Astrocyte (in vitro differentiated cells and primary cell): ENCODE measurements at regions not wholly inside any gene's neighbourhood (a gene's known extent, or its start where the extent isn't known, plus 50 kb on each side); places are given as distances from the start of the nearest gene placed in this dataset.

ENCODE experiments used
- DNase-seq: peaks from one replicate; pipeline ENCODE4 v3.0.0-alpha.2; 2010; ENCODE audit warnings: low read depth
- FAIRE-seq: peaks from 2 replicates; lab custom pipeline; 2011; peaks lifted over from hg19 to GRCh38; lab: Jason Lieb, UNC
- H2AFZ ChIP-seq: 2 replicates; pipeline ENCODE4 v1.6.0; 2012; ENCODE audit warnings: low read depth, low read length, inconsistent platforms
- H3K27ac ChIP-seq: 2 replicates; pipeline ENCODE4 v1.5.1; 2011; ENCODE audit warnings: low read depth, low read length, inconsistent platforms
- H3K27me3 ChIP-seq: 2 replicates; pipeline ENCODE4 v1.6.0; 2011; ENCODE audit warnings: low read length, inconsistent platforms; ENCODE audit not compliant: insufficient read depth
- H3K36me3 ChIP-seq: 2 replicates; pipeline ENCODE4 v1.5.1; 2011; ENCODE audit warnings: low read length, inconsistent platforms; ENCODE audit not compliant: insufficient read depth
- H3K4me1 ChIP-seq: 2 replicates; pipeline ENCODE4 v1.5.1; 2011; ENCODE audit warnings: low read length, inconsistent platforms; ENCODE audit not compliant: insufficient read depth
- H3K4me2 ChIP-seq: 2 replicates; pipeline ENCODE4 v1.6.0; 2012; ENCODE audit warnings: low read length, inconsistent platforms
- H3K4me3 ChIP-seq: 2 replicates; pipeline ENCODE4 v1.5.1; 2011; ENCODE audit warnings: low read depth, mild to moderate bottlenecking, low read length, inconsistent platforms; ENCODE audit not compliant: insufficient read depth
- H3K79me2 ChIP-seq: 2 replicates; pipeline ENCODE4 v1.6.0; 2012; ENCODE audit warnings: mild to moderate bottlenecking, low read length, inconsistent platforms; ENCODE audit not compliant: insufficient read depth
- H3K9ac ChIP-seq: 2 replicates; pipeline ENCODE4 v1.6.0; 2012; ENCODE audit warnings: mild to moderate bottlenecking, low read length, inconsistent platforms
- H3K9me3 ChIP-seq: 2 replicates; pipeline ENCODE4 v1.5.1; 2012; ENCODE audit warnings: low read depth, mild to moderate bottlenecking, low read length, inconsistent platforms; ENCODE audit not compliant: insufficient read depth
- H4K20me1 ChIP-seq: 2 replicates; pipeline ENCODE4 v1.6.0; 2012; ENCODE audit warnings: low read length, inconsistent platforms; ENCODE audit not compliant: insufficient read depth
- H3K27ac Mint-ChIP-seq: one replicate; pipeline ENCODE4 v1.8.0; 2021; ENCODE audit warnings: mild to moderate bottlenecking, mixed read lengths; ENCODE audit not compliant: unreplicated experiment
- H3K27me3 Mint-ChIP-seq: one replicate; pipeline ENCODE4 v1.8.0; 2021; ENCODE audit warnings: low read depth, mixed read lengths; ENCODE audit not compliant: unreplicated experiment
- H3K36me3 Mint-ChIP-seq: one replicate; pipeline ENCODE4 v1.8.0; 2021; ENCODE audit warnings: low read depth, mixed read lengths; ENCODE audit not compliant: unreplicated experiment
- H3K4me1 Mint-ChIP-seq: one replicate; pipeline ENCODE4 v1.8.0; 2021; ENCODE audit warnings: low read depth, mixed read lengths; ENCODE audit not compliant: unreplicated experiment
- H3K4me3 Mint-ChIP-seq: one replicate; pipeline ENCODE4 v1.8.0; 2021; ENCODE audit warnings: mild to moderate bottlenecking, moderate library complexity, mixed read lengths; ENCODE audit not compliant: unreplicated experiment
- H3K9me3 Mint-ChIP-seq: one replicate; pipeline ENCODE4 v1.8.0; 2021; ENCODE audit warnings: mild to moderate bottlenecking, mixed read lengths; ENCODE audit not compliant: unreplicated experiment
- EZH2 ChIP-seq: IDR thresholded peaks from 2 replicates; pipeline ENCODE4 v1.6.1; 2012; ENCODE audit warnings: mild to moderate bottlenecking, low read length, inconsistent platforms; ENCODE audit not compliant: insufficient read depth
- TF ChIP-seq, protein P1 (sequence below): IDR thresholded peaks from 2 replicates; pipeline ENCODE4 v1.5.1; 2011; ENCODE audit warnings: low read depth, mild to moderate bottlenecking, inconsistent platforms, low read length, moderate library complexity; ENCODE audit not compliant: insufficient read depth

DNA sequence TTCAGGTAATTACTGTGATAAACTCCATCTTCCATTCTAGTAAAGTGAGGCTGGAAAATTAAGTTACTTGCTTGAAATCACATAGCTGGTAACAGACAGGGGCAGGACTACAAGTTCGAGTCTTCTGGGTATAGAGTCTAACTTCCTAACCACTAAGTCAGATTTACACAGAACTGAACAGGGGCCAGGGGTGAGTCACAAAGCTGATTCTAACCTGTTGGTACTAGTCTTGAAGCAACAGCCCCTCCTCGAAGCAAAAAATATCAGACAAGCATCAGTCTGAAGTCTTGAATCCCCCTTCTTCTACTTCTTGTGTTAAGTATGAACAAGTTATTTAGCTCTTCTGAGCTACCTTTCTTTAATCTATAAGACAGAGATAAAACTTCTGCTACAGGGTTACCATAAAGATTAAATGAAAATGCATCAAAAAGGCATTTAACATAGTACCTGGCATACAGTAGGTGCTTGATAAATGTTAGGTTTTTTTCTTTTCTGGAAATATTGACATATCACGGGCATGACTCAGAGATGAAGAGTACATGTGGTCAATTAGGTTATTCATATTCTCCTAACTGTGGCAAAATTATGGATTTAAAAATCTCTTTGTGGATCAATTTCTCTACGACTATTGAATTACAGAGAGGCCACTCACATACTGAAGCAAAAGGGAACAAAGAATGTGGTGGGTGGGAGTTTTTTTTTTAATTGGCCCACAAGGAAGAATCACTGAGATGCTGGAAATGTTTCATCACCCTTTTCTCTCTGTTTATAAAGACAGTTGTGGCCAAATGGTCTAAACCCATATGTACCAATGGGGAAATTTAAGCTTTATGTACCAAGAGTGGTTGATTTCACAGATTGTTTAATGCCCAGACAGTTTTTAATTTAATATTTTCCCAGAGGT is 266.9 kb upstream of the DYNLRB2 start:
- DNase-seq (peak; percentile 82), FAIRE-seq (peak; percentile 76)
- no peaks in the 10 kb centered on the region for H3K36me3 Mint-ChIP-seq
- H3K4me1 ChIP-seq: peaks cover 19% of the 10 kb centered on the region
- H3K9ac ChIP-seq: peak overlapping the region; percentile 58
- H2AFZ ChIP-seq: no peak overlapping the region
- H3K4me3 Mint-ChIP-seq: peak overlapping the region; percentile 60
- peak overlapping the region; percentile 71 for H3K4me2 ChIP-seq
- H4K20me1 ChIP-seq: no peaks in the 10 kb centered on the region
- peak overlapping the region; percentile 81 for H3K27ac ChIP-seq
- TF ChIP-seq, protein P1, sequence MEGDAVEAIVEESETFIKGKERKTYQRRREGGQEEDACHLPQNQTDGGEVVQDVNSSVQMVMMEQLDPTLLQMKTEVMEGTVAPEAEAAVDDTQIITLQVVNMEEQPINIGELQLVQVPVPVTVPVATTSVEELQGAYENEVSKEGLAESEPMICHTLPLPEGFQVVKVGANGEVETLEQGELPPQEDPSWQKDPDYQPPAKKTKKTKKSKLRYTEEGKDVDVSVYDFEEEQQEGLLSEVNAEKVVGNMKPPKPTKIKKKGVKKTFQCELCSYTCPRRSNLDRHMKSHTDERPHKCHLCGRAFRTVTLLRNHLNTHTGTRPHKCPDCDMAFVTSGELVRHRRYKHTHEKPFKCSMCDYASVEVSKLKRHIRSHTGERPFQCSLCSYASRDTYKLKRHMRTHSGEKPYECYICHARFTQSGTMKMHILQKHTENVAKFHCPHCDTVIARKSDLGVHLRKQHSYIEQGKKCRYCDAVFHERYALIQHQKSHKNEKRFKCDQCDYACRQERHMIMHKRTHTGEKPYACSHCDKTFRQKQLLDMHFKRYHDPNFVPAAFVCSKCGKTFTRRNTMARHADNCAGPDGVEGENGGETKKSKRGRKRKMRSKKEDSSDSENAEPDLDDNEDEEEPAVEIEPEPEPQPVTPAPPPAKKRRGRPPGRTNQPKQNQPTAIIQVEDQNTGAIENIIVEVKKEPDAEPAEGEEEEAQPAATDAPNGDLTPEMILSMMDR: no peak
- H3K27ac Mint-ChIP-seq: peak overlapping the region; percentile 99
- H3K9me3 Mint-ChIP-seq: no peaks in the 10 kb centered on the region
- H3K27me3 ChIP-seq: no peaks in the 10 kb centered on the region
- no peaks in the 10 kb centered on the region for H3K79me2 ChIP-seq
- H3K36me3 ChIP-seq: no peaks in the 10 kb centered on the region
- H3K4me1 Mint-ChIP-seq: peaks cover 35% of the 10 kb centered on the region
- no peaks in the 10 kb centered on the region for H3K27me3 Mint-ChIP-seq
- H3K9me3 ChIP-seq: no peaks in the 10 kb centered on the region
- H3K4me3 ChIP-seq: peak overlapping the region; percentile 13

DNA sequence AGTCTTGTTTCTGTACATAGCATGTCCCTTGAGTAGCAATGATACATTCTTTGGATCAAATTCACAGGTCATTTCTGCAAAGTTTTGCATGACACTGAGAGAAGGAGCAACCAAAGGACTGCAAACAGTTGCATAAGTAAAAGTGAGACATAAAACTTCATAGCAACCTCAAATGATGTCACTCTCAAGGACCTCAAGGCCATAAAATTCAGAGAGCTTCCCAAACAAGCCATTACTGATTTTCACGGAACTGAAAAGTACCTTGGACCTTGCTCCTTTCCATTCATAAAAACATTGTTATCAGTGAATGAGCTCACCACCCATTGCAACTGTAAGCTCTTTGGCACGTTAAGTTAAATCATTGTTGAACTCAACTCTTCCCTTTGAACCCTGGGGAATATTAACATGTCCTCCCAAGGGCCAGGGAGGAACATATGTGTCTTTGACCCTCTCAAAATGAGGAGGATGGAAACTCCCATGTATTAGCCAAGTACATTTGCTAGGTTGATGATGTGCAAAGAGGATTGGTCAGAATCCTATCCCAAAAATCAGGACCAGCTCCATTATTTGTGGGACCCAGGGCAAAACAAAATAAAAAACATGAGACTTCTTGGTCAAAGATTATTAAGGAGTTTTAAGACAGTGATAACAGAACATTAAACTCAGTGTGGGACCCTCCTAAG is 275.0 kb upstream of the DYNLRB2 start:
- H3K27me3 Mint-ChIP-seq: no peaks in the 10 kb centered on the region
- FAIRE-seq (no peak), DNase-seq (no peak)
- H3K4me3 Mint-ChIP-seq: no peak overlapping the region
- Histone ChIP-seq H3K9ac (no peak overlapping the region), H3K36me3 (no peaks in the 10 kb centered on the region), H3K27me3 (no peaks in the 10 kb centered on the region), H3K9me3 (no peaks in the 10 kb centered on the region), H3K27ac (no peak overlapping the region), H3K4me2 (no peak overlapping the region), H4K20me1 (no peaks in the 10 kb centered on the region), H3K4me1 (no peaks in the 10 kb centered on the region), H3K4me3 (no peak overlapping the region), H2AFZ (no peak overlapping the region), H3K79me2 (no peaks in the 10 kb centered on the region)
- no peaks in the 10 kb centered on the region for H3K9me3 Mint-ChIP-seq
- H3K27ac Mint-ChIP-seq: no peak overlapping the region
- H3K36me3 Mint-ChIP-seq: no peaks in the 10 kb centered on the region
- no peak for TF ChIP-seq EZH2
- TF ChIP-seq, protein P1: no peak
- peaks cover 10% of the 10 kb centered on the region for H3K4me1 Mint-ChIP-seq
